GM12892 (cell line): ENCODE measurements at regions not wholly inside any gene's neighbourhood (a gene's known extent, or its start where the extent isn't known, plus 50 kb on each side); places are given as distances from the start of the nearest gene placed in this dataset.

Experiments used
- POLR2A ChIP-seq: IDR thresholded peaks from 2 replicates; pipeline ENCODE4 v1.6.1; 2011; ENCODE audit warnings: low read depth, low read length, control low read depth
- POLR2AphosphoS5 ChIP-seq: IDR thresholded peaks from 2 replicates; pipeline ENCODE4 v1.6.1; 2011; ENCODE audit warnings: low read depth, low read length, control low read depth
- TAF1 ChIP-seq: IDR thresholded peaks from 2 replicates; pipeline ENCODE4 v1.6.1; 2011; ENCODE audit warnings: low read depth, mild to moderate bottlenecking, control low read depth, low read length, borderline replicate concordance

DNA sequence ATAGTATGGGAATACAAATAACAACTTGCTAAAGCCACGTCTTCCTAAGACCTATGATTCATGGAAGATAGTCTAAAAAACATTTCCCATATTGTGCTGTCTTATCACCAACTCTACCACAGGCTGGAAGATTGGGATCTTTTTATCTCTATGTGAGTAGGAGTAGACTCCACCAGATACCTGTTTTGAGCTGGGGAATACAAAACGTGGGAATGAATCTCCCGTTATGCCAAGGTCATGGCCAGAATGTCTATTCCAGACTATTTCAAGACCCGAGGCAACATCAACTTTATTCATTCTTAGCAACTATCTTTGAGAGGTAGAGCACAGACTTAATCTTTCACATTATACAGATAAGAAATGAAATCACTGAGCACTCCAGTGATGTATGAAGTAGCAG is 2350.9 kb upstream of the WWC1 start:
- TF ChIP-seq POLR2AphosphoS5 (no peak), POLR2A (no peak), TAF1 (no peak)
